CD8-positive, alpha-beta memory T cell (primary cell): ENCODE measurements at regions not wholly inside any gene's neighbourhood (a gene's known extent, or its start where the extent isn't known, plus 50 kb on each side); places are given as distances from the start of the nearest gene placed in this dataset.
A peak's percentile ranks its signal among the peaks of the same experiment; 100 is the strongest.
"Not testable (repeated sequence)": the region's sequence is repeated elsewhere in the genome, so short reads cannot be mapped to it uniquely, and the experiment has no call there.

ENCODE experiments used
- CTCF ChIA-PET: fragments of 350-600 bp; sonication (Branson Sonifier 250); formaldehyde crosslinking; loops from one replicate; lab custom pipeline; 2021; ENCODE audit warnings: antibody characterized with exemption; lab: Charles Lee
- POLR2A ChIA-PET: fragments of 350-600 bp; sonication (Branson Sonifier 250); formaldehyde crosslinking; loops from one replicate; lab custom pipeline; 2021; ENCODE audit warnings: antibody characterized with exemption; lab: Charles Lee
- DNase-seq, 5 donors: peaks; one replicate each; pipeline versions ENCODE4 v3.0.0 to v3.0.0-alpha.2; 2020 to 2022; ENCODE audit warnings: mixed read lengths in 1 of 5
- H3K27ac ChIP-seq: one replicate; pipeline ENCODE4 v1.7.0; 2013; ENCODE audit warnings: low read depth, mild to moderate bottlenecking, low read length, moderate library complexity
- H3K27me3 ChIP-seq: 2 replicates; pipeline ENCODE4 v1.7.0; 2013; ENCODE audit warnings: low read length, mild to moderate bottlenecking; ENCODE audit not compliant: insufficient read depth, poor library complexity, severe bottlenecking
- H3K36me3 ChIP-seq: 2 replicates; pipeline ENCODE4 v1.7.0; 2013; ENCODE audit warnings: mild to moderate bottlenecking, low read length, moderate library complexity; ENCODE audit not compliant: insufficient read depth
- H3K4me1 ChIP-seq: 2 replicates; pipeline ENCODE4 v1.7.0; 2013; ENCODE audit warnings: mild to moderate bottlenecking, low read length, moderate library complexity; ENCODE audit not compliant: insufficient read depth
- H3K4me3 ChIP-seq: 2 replicates; pipeline ENCODE4 v1.7.0; 2013; ENCODE audit warnings: mild to moderate bottlenecking, low read length
- H3K9me3 ChIP-seq: 2 replicates; pipeline ENCODE4 v1.7.0; 2013; ENCODE audit warnings: mild to moderate bottlenecking, low read length
- H3K27ac Mint-ChIP-seq, 8 donors: one replicate each; pipeline ENCODE4 v1.8.0; 2020 to 2021; ENCODE audit warnings: mixed read lengths in 8 of 8, mild to moderate bottlenecking in 6 of 8, inconsistent platforms in 3 of 8, moderate library complexity in 3 of 8
- H3K27me3 Mint-ChIP-seq, 2 donors: one replicate each; pipeline ENCODE4 v1.8.0; 2020 to 2021; ENCODE audit warnings: mixed read lengths in 2 of 2, mild to moderate bottlenecking in 1 of 2, moderate library complexity in 1 of 2
- H3K36me3 Mint-ChIP-seq, 3 donors: one replicate each; pipeline ENCODE4 v1.8.0; 2020 to 2021; ENCODE audit warnings: mixed read lengths in 3 of 3, inconsistent platforms in 1 of 3, mild to moderate bottlenecking in 1 of 3
- H3K4me1 Mint-ChIP-seq, 3 donors: one replicate each; pipeline ENCODE4 v1.8.0; 2020 to 2021; ENCODE audit warnings: mixed read lengths in 3 of 3, inconsistent platforms in 1 of 3, mild to moderate bottlenecking in 1 of 3
- H3K4me3 Mint-ChIP-seq, 7 donors: one replicate each; pipeline ENCODE4 v1.8.0; 2020 to 2021; ENCODE audit warnings: mixed read lengths in 7 of 7, mild to moderate bottlenecking in 6 of 7, moderate library complexity in 4 of 7, inconsistent platforms in 2 of 7
- H3K9me3 Mint-ChIP-seq, 5 donors: one replicate each; pipeline ENCODE4 v1.8.0; 2020 to 2022; ENCODE audit warnings: mixed read lengths in 5 of 5, mild to moderate bottlenecking in 3 of 5, moderate library complexity in 2 of 5, inconsistent platforms in 1 of 5

DNA sequence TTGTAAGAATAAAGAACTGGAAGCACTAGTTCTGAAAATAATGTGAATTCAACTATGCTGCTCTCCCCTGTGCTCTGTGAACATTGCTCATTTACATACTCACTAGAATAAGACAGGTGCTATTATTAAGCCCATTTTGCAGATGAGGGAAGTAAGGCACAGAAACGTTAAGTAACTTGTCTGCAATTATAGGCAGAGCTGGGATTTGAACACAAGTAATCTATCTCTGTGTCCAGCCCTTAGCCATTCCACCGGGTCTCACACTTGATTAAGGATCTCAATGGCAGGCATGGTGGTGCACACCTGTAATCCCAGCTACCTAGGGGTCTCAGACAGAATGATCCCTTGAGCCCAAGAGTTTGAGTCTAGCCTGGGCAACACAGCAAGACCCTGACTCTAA, 357.7 kb downstream of the CD83 start:
- ChIA-PET POLR2A (no interaction called here), CTCF (no interaction called here)
- H3K9me3 ChIP-seq = no peaks in the 10 kb centered on the region
- peaks cover 0 to 1% (median 0%) of the 10 kb centered on the region in 3 donors for H3K36me3 Mint-ChIP-seq
- no peaks in the 10 kb centered on the region for H3K4me1 Mint-ChIP-seq
- H3K27me3 ChIP-seq = no peaks in the 10 kb centered on the region
- H3K36me3 ChIP-seq = no peaks in the 10 kb centered on the region
- H3K4me3 ChIP-seq = no peak overlapping the region
- H3K27ac ChIP-seq = peak overlapping the region; percentile 53
- no peaks in the 10 kb centered on the region for H3K4me1 ChIP-seq
- no peak overlapping the region for H3K27ac Mint-ChIP-seq
- peaks cover 5 to 6% of the 10 kb centered on the region in 2 donors for H3K27me3 Mint-ChIP-seq
- no peak for DNase-seq
- no peak overlapping the region for H3K4me3 Mint-ChIP-seq
- H3K9me3 Mint-ChIP-seq = peaks cover 0 to 4% (median 3%) of the 10 kb centered on the region in 5 donors

- ChIA-PET POLR2A (no interaction called here), CTCF (no interaction called here)
- Histone ChIP-seq H3K4me1 (no peaks in the 10 kb centered on the region), H3K27ac (peak overlapping the region; percentile 53), H3K36me3 (no peaks in the 10 kb centered on the region), H3K9me3 (no peaks in the 10 kb centered on the region), H3K4me3 (no peak overlapping the region), H3K27me3 (no peaks in the 10 kb centered on the region)
- no peak for DNase-seq
- Mint-ChIP-seq H3K4me1 (no peaks in the 10 kb centered on the region), H3K4me3 (no peak overlapping the region), H3K9me3 (peaks cover 0 to 6% (median 5%) of the 10 kb centered on the region in 5 donors), H3K36me3 (peaks cover 0 to 4% (median 0%) of the 10 kb centered on the region in 3 donors), H3K27me3 (peaks cover 5 to 6% of the 10 kb centered on the region in 2 donors), H3K27ac (no peak overlapping the region)
Measured at GRCh38 chr6:14476793-14477531, 359.4 kb downstream of the CD83 start.

- no peak for DNase-seq
- no peak overlapping the region for H3K27ac Mint-ChIP-seq
- no peaks in the 10 kb centered on the region for H3K4me1 ChIP-seq
- H3K4me1 Mint-ChIP-seq = no peaks in the 10 kb centered on the region
- H3K36me3 ChIP-seq = no peaks in the 10 kb centered on the region
- peaks cover 0 to 6% (median 5%) of the 10 kb centered on the region in 5 donors for H3K9me3 Mint-ChIP-seq
- H3K27me3 ChIP-seq = no peaks in the 10 kb centered on the region
- ChIA-PET CTCF (no interaction called here), POLR2A (no interaction called here)
- no peaks in the 10 kb centered on the region for H3K9me3 ChIP-seq
- H3K27me3 Mint-ChIP-seq = peaks cover 5 to 6% of the 10 kb centered on the region in 2 donors
- peak overlapping the region; percentile 53 for H3K27ac ChIP-seq
- no peak overlapping the region for H3K4me3 Mint-ChIP-seq
- peaks cover 0 to 4% (median 0%) of the 10 kb centered on the region in 3 donors for H3K36me3 Mint-ChIP-seq
- H3K4me3 ChIP-seq = no peak overlapping the region
Measured at GRCh38 chr6:14477559-14477958, 360.0 kb downstream of the CD83 start.

DNA sequence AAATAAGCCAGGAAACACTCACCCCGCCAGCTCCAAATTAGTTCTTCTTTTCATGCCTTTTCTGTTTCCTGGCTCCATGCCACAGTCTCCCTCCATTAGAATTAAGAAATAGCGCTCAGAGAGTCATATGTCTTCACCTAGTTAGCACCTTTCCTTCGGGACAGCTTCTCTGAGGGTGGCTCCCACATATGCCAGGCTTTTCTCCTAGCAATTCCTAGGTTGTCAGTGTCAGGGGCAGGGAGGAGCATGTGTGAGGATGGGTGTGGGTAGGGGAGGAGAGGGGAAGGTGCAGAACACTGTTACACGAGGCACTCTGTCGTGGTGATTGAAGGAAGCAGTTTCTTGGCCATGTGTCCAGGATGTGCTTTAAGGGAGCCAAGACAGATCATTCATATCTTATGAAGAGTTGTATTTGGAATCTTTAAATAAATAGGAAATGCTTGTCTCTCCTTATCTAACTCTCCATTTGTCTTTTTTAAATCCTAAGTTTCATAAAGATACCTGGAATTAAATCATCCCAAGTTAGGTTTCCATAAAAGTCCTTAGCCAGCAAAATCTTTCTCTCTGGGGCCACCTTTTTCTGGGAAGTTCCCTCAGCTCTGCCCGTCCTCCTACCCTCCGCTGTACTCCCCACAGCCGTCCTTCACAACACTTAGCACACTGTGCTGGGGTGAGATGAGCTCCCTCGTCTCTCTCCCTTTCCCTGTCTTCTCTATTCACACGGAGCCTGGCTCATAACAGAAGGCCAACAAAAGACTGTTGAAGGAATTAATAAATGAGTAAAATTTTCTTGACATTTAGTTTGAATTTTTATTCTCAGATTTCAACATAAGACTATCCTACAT, 361.0 kb downstream of the CD83 start:
- Histone ChIP-seq H3K27ac (no peak overlapping the region), H3K36me3 (no peaks in the 10 kb centered on the region), H3K9me3 (no peaks in the 10 kb centered on the region), H3K4me3 (no peak overlapping the region), H3K4me1 (no peaks in the 10 kb centered on the region), H3K27me3 (no peaks in the 10 kb centered on the region)
- no peak overlapping the region for H3K27ac Mint-ChIP-seq
- H3K9me3 Mint-ChIP-seq = peaks cover 0 to 9% (median 5%) of the 10 kb centered on the region in 5 donors
- H3K4me1 Mint-ChIP-seq = no peaks in the 10 kb centered on the region
- no peak overlapping the region for H3K4me3 Mint-ChIP-seq
- ChIA-PET POLR2A (no interaction called here), CTCF (no interaction called here)
- peaks cover 0 to 4% (median 0%) of the 10 kb centered on the region in 3 donors for H3K36me3 Mint-ChIP-seq
- DNase-seq = no peak
- H3K27me3 Mint-ChIP-seq = peaks cover 5% of the 10 kb centered on the region in 2 donors

DNA sequence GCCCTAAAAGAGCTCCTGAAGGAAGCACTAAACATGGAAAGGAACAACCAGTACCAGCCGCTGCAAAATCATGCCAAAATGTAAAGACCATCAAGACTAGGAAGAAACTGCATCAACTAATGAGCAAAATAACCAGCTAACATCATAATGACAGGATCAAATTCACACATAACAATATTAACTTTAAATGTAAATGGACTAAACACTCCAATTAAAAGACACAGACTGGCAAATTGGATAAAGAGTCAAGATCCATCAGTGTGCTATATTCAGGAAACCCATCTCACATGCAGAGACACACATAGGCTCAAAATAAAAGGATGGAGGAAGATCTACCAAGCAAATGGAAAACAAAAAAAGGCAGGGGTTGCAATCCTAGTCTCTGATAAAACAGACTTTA, 364.4 kb downstream of the CD83 start:
- H3K4me3 Mint-ChIP-seq, H3K36me3 ChIP-seq, H3K27me3 Mint-ChIP-seq, H3K27ac Mint-ChIP-seq, H3K4me1 Mint-ChIP-seq, H3K27ac ChIP-seq, H3K9me3 ChIP-seq, H3K4me1 ChIP-seq, H3K27me3 ChIP-seq, H3K36me3 Mint-ChIP-seq, POLR2A ChIA-PET, H3K4me3 ChIP-seq, DNase-seq, H3K9me3 Mint-ChIP-seq, CTCF ChIA-PET: not testable (repeated sequence)

DNA sequence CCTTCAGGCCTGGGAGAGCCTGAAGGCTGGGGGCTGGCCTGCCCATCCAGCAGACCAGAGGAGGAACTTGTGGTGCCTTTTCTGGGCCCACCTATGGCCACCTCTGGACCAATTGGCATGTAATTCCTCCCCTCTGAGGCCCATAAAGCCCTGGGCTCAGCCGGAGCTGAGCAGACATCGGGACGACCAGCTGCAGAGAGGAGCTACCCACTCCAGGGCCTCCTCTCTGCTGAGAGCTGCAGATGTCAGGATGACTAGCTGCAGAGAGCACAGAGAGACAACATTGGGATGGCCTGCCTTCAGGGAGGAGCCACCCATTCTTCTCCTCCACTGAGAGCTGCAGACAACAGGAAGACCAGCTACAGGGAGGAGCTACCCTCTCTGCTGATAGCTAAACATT, 370.1 kb downstream of the CD83 start:
- Histone ChIP-seq H3K4me1 (no peaks in the 10 kb centered on the region), H3K36me3 (no peaks in the 10 kb centered on the region), H3K4me3 (no peak overlapping the region), H3K9me3 (no peaks in the 10 kb centered on the region), H3K27ac (no peak overlapping the region), H3K27me3 (no peaks in the 10 kb centered on the region)
- POLR2A ChIA-PET = no interaction called here
- H3K4me3 Mint-ChIP-seq = no peak overlapping the region
- H3K27me3 Mint-ChIP-seq = peaks cover 0 to 1% of the 10 kb centered on the region in 2 donors
- H3K36me3 Mint-ChIP-seq = no peaks in the 10 kb centered on the region
- H3K9me3 Mint-ChIP-seq = peaks cover 0 to 3% (median 0%) of the 10 kb centered on the region in 5 donors
- peaks cover 0 to 2% (median 0%) of the 10 kb centered on the region in 3 donors for H3K4me1 Mint-ChIP-seq
- H3K27ac Mint-ChIP-seq = no peak overlapping the region
- CTCF ChIA-PET = no interaction called here
- DNase-seq = no peak

DNA sequence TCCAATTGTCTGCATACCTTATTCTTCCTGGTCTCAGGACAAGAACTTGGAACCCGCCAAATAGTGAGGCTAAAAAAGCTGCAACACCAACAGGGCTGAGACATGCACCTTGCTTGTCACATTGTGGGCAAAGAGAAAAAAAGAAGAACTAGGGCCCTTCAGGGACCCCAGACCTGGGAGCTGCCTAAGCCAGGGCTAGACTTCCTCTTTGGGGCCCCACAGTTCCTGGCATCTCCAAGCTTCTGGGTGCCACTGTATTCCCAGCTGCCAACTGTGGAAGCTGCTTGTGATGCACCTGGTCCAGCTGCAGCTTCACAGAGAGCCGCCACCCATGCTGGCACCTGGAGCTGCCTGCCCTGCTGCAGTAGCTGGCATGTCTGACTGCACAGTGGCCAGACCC, 370.6 kb downstream of the CD83 start:
- Mint-ChIP-seq H3K9me3 (peaks cover 0 to 1% (median 0%) of the 10 kb centered on the region in 5 donors), H3K27ac (no peak overlapping the region), H3K4me1 (peaks cover 0 to 2% (median 0%) of the 10 kb centered on the region in 3 donors), H3K27me3 (peaks cover 0 to 3% of the 10 kb centered on the region in 2 donors), H3K36me3 (no peaks in the 10 kb centered on the region), H3K4me3 (no peak overlapping the region)
- Histone ChIP-seq H3K4me3 (no peak overlapping the region), H3K9me3 (no peaks in the 10 kb centered on the region), H3K36me3 (no peaks in the 10 kb centered on the region), H3K27ac (no peak overlapping the region), H3K4me1 (no peaks in the 10 kb centered on the region), H3K27me3 (no peaks in the 10 kb centered on the region)
- CTCF ChIA-PET = no interaction called here
- POLR2A ChIA-PET = no interaction called here
- no peak for DNase-seq

- Mint-ChIP-seq H3K4me3 (no peak overlapping the region), H3K36me3 (no peaks in the 10 kb centered on the region), H3K27ac (no peak overlapping the region), H3K9me3 (no peaks in the 10 kb centered on the region), H3K27me3 (peaks cover 0 to 3% of the 10 kb centered on the region in 2 donors), H3K4me1 (peaks cover 0 to 2% (median 0%) of the 10 kb centered on the region in 3 donors)
- H3K4me1 ChIP-seq = no peaks in the 10 kb centered on the region
- H3K36me3 ChIP-seq = no peaks in the 10 kb centered on the region
- H3K9me3 ChIP-seq = no peaks in the 10 kb centered on the region
- CTCF ChIA-PET = no interaction called here
- no peaks in the 10 kb centered on the region for H3K27me3 ChIP-seq
- no peak overlapping the region for H3K27ac ChIP-seq
- no peak for DNase-seq
- no peak overlapping the region for H3K4me3 ChIP-seq
- POLR2A ChIA-PET = no interaction called here
Measured at GRCh38 chr6:14489445-14489844, 371.9 kb downstream of the CD83 start.
